MCF 10A (cell line): ENCODE measurements at regions not wholly inside any gene's neighbourhood (a gene's known extent, or its start where the extent isn't known, plus 50 kb on each side); places are given as distances from the start of the nearest gene placed in this dataset.

ENCODE experiments used
- BruUV-seq: library from RNA; stranded (reverse); fragments of 400-500 nt; replicated peaks from 2 replicates; lab custom pipeline; 2021; lab: Mats Ljungman, UMichigan
- CTCF ChIA-PET: fragments of 300-600 bp; sonication (Branson Sonifier 250); formaldehyde crosslinking; extraction: SDS; loops from one replicate; lab custom pipeline; 2021; ENCODE audit warnings: antibody characterized with exemption, inconsistent platforms; lab: Yijun Ruan, JAX
- POLR2A ChIA-PET: fragments of 300-600, 350-650 bp; sonication (Branson Sonifier 250); formaldehyde crosslinking; extraction: SDS; loops from one replicate; lab custom pipeline; 2020; ENCODE audit warnings: antibody characterized with exemption, inconsistent platforms; lab: Yijun Ruan, JAX
- DNase-seq: peaks from one replicate; pipeline ENCODE4 v3.0.0-alpha.2; 2018; ENCODE audit not compliant: unreplicated experiment
- H3K27ac Mint-ChIP-seq: one replicate; pipeline ENCODE4 v1.8.0; 2022; ENCODE audit warnings: mild to moderate bottlenecking, low read depth, mixed read lengths; ENCODE audit not compliant: unreplicated experiment
- H3K27me3 Mint-ChIP-seq: one replicate; pipeline ENCODE4 v1.8.0; 2022; ENCODE audit warnings: mixed read lengths; ENCODE audit not compliant: insufficient read depth, unreplicated experiment
- H3K36me3 Mint-ChIP-seq: one replicate; pipeline ENCODE4 v1.8.0; 2022; ENCODE audit warnings: mild to moderate bottlenecking, moderate library complexity, mixed read lengths; ENCODE audit not compliant: insufficient read depth, unreplicated experiment
- H3K4me1 Mint-ChIP-seq: one replicate; pipeline ENCODE4 v1.8.0; 2022; ENCODE audit warnings: mixed read lengths; ENCODE audit not compliant: insufficient read depth, unreplicated experiment
- H3K4me3 Mint-ChIP-seq: one replicate; pipeline ENCODE4 v1.8.0; 2022; ENCODE audit warnings: mild to moderate bottlenecking, moderate library complexity, mixed read lengths; ENCODE audit not compliant: unreplicated experiment
- H3K9me3 Mint-ChIP-seq: one replicate; pipeline ENCODE4 v1.8.0; 2022; ENCODE audit warnings: mixed read lengths; ENCODE audit not compliant: unreplicated experiment
- intact Hi-C: fragments of 100-400 bp; cut with micrococcal nuclease; formaldehyde crosslinking; loops from 2 replicates; pipeline ENCODE4 v1.14.1; 2022
- TF ChIP-seq, protein P1 (sequence below): fragments of 200-600 bp; IDR thresholded peaks from one replicate; pipeline ENCODE4 v1.8.0; 2022; ENCODE audit warnings: antibody characterized with exemption, mild to moderate bottlenecking; ENCODE audit not compliant: unreplicated experiment

DNA sequence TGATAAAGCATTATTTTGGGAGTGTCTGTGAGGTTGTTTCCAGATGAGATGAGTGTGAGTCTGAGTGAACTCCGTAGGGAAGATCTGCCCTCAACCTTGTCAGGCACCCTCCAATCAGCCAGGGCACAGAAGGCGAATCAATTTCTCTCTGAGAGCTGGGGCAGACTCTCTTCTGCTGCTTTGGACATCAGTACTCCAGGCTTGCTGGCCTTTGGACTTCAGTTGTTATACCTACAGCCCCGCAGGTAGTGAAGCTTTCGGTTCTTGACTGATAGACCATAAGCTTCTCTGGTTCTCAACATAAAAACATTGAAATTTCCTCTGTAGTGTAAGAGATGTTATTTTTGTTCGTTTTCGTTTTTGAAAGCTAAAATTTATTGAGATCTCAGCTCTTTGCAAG lies 71.4 kb downstream of the MAFB start:
- Mint-ChIP-seq H3K4me1 (no peaks in the 10 kb centered on the region), H3K4me3 (no peak overlapping the region), H3K36me3 (no peaks in the 10 kb centered on the region), H3K9me3 (no peaks in the 10 kb centered on the region), H3K27me3 (no peaks in the 10 kb centered on the region), H3K27ac (no peak overlapping the region)
- POLR2A ChIA-PET, result interaction anchor here (0.8 to 0.9 kb wide), 2 partner anchors 13 to 25 kb away, joined by 3 to 5 read pairs; no protein-coding TSS in a partner anchor
- BruUV-seq, result no TSS peak
- intact Hi-C loops, result no loop called here
- DNase-seq, result no peak
- TF ChIP-seq, protein P1, sequence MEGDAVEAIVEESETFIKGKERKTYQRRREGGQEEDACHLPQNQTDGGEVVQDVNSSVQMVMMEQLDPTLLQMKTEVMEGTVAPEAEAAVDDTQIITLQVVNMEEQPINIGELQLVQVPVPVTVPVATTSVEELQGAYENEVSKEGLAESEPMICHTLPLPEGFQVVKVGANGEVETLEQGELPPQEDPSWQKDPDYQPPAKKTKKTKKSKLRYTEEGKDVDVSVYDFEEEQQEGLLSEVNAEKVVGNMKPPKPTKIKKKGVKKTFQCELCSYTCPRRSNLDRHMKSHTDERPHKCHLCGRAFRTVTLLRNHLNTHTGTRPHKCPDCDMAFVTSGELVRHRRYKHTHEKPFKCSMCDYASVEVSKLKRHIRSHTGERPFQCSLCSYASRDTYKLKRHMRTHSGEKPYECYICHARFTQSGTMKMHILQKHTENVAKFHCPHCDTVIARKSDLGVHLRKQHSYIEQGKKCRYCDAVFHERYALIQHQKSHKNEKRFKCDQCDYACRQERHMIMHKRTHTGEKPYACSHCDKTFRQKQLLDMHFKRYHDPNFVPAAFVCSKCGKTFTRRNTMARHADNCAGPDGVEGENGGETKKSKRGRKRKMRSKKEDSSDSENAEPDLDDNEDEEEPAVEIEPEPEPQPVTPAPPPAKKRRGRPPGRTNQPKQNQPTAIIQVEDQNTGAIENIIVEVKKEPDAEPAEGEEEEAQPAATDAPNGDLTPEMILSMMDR, result no peak
- CTCF ChIA-PET, result no interaction called here

GRCh38 chr20:40612837-40613236 lies 76.2 kb downstream of the MAFB start:
- DNase-seq, result no peak
- no peaks in the 10 kb centered on the region for H3K36me3 Mint-ChIP-seq
- no TSS peak for BruUV-seq
- TF ChIP-seq, protein P1, result no peak
- intact Hi-C loops, result no loop called here
- no peaks in the 10 kb centered on the region for H3K27me3 Mint-ChIP-seq
- no peak overlapping the region for H3K27ac Mint-ChIP-seq
- no peaks in the 10 kb centered on the region for H3K9me3 Mint-ChIP-seq
- POLR2A ChIA-PET, result no interaction called here
- H3K4me1 Mint-ChIP-seq, result no peaks in the 10 kb centered on the region
- CTCF ChIA-PET, result no interaction called here
- H3K4me3 Mint-ChIP-seq, result no peak overlapping the region

- intact Hi-C loops, result no loop called here
- CTCF ChIA-PET, result no interaction called here
Observed at GRCh38 chr20:40612247-40612646, 76.8 kb downstream of the MAFB start.

DNA sequence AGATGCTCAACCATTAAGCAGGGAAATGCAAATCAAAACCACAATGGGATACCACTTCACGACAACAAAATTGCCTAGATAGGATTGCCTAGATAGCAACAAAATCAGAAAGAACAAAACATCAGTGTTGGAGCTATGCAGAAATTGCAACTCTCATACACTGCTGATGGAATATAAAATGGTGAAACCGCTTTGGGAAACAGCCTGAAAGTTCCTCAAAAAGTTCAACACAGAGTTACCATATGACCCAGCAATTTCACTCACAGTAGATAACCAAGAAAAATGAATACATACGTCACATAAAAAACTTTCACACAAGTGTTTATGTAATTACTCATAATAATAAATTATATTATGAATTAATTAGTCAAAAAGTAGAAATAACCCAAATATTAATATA lies 78.3 kb downstream of the MAFB start:
- intact Hi-C loops, result no loop called here
- TF ChIP-seq, protein P1, result no peak
- ChIA-PET POLR2A (interaction anchor here (0.9 kb wide), 1 partner anchor 23 kb away, joined by 4 read pairs; no protein-coding TSS in a partner anchor), CTCF (interaction anchor here (0.6 to 1.1 kb wide), 2 partner anchors 10 to 75 kb away, joined by 3 to 4 read pairs; no protein-coding TSS in a partner anchor)
- H3K4me3 Mint-ChIP-seq, result no peak overlapping the region
- H3K9me3 Mint-ChIP-seq, result no peaks in the 10 kb centered on the region
- no peak for DNase-seq
- H3K27me3 Mint-ChIP-seq, result no peaks in the 10 kb centered on the region
- H3K4me1 Mint-ChIP-seq, result peaks cover 6% of the 10 kb centered on the region
- no TSS peak for BruUV-seq
- H3K36me3 Mint-ChIP-seq, result no peaks in the 10 kb centered on the region
- no peak overlapping the region for H3K27ac Mint-ChIP-seq

More at GRCh38 chr20:40612247-40612646, 76.8 kb downstream of the MAFB start:
- H3K4me3 Mint-ChIP-seq, result no peak overlapping the region
- POLR2A ChIA-PET, result no interaction called here
- no TSS peak for BruUV-seq
- no peak for DNase-seq
- no peaks in the 10 kb centered on the region for H3K27me3 Mint-ChIP-seq
- no peaks in the 10 kb centered on the region for H3K36me3 Mint-ChIP-seq
- H3K4me1 Mint-ChIP-seq, result peaks cover 3% of the 10 kb centered on the region
- H3K27ac Mint-ChIP-seq, result no peak overlapping the region
- TF ChIP-seq, protein P1, result no peak
- H3K9me3 Mint-ChIP-seq, result no peaks in the 10 kb centered on the region
